ENCODE measurements at regions not wholly inside any gene's neighbourhood (a gene's known extent, or its start where the extent isn't known, plus 50 kb on each side); places are given as distances from the start of the nearest gene placed in this dataset.
"Not testable (repeated sequence)": the region's sequence is repeated elsewhere in the genome, so short reads cannot be mapped to it uniquely, and the experiment has no call there.

DNA sequence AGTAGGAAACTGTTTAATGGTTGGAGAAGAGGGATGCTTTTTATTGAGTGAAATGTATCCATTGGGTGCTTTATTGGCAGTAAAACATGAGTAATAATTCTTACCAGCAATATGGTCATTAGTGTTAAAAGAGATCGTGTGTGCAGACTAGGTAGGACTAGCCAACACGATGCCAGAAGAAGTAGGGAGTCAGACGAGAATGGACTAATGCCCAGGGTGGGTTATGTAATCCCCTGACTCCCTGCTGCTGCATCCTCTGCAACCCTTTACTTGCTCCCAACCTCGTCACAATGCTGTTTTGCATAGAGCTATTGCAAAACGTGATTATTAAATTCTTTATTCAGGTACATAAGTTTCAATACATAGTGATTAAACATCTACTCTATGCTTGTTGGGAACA is 1213.7 kb downstream of the GATA3 start:
- no peak for DNase-seq

DNA sequence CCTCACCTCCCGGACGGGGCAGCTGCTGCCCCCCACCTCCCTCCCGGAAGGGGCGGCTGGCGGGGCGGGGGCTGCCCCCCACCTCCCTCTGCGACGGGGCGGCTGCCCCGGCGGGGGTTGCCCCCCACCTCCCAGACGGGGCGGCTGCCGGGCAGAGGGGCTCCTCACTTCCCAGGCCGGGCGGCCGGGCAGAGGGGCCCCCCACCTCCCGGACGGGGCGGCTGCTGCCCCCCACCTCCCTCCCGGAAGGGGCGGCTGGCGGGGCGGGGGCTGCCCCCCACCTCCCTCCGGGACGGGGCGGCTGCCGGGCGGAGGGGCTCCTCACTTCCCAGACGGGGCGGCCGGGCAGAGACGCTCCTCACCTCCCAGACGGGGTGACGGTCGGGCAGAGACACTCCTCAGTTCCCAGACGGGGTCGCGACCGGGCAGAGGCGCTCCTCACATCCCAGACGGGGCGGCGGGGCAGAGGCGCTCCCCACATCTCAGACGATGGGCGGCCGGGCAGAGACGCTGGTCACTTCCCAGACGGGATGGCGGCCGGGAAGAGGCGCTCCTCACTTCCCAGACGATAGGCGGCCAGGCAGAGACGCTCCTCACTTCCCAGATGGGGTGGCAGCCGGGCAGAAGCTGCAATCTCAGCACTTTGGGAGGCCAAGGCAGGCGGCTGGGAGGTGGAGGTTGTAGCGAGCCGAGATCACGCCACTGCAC is 1218.8 kb downstream of the GATA3 start:
- not testable (repeated sequence) for DNase-seq

DNA sequence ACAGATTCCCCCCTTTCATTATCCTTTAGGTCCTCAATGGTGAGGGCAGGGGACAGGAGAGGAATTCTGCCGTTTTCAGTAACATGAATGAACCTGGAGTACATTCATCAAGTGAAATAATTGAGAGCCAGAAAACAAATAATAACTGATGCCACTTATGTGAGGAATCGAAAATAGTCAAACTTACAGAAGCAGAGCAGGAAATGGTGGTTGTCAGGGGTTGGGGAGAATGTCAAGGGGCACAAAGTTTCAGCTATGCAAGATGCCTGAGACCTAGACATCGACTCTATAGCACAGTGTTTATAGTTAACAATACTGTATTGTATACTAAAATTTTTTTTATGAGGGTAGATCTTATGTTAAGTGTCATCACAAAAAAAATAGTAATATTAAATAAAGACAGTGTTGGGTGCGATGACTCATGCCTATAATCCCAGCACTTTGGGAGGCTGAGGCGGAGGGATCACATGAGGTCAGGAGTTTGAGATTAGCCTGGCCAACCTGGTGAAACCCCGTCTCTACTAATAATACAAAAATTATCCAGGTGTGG is 1219.8 kb downstream of the GATA3 start:
- no peak for DNase-seq

DNA sequence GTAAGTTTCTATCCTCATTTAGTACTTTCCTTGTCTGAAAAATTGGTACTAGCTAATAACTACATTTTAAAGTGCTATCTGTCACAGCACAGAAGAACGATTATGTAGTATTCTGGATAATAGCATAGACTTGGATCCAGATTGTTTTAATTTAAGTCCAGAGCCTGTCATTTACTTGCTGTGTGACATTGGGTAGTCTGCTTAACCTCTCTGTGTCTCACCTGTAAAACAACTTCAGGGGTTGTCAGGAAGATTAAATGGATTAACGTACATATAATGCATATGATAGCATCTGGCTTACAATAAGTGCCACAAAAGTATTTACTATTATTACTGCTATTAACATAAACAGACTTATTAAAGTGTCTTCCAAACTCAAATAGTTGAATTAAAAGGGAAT is 1221.4 kb downstream of the GATA3 start:
- no peak for DNase-seq

DNA sequence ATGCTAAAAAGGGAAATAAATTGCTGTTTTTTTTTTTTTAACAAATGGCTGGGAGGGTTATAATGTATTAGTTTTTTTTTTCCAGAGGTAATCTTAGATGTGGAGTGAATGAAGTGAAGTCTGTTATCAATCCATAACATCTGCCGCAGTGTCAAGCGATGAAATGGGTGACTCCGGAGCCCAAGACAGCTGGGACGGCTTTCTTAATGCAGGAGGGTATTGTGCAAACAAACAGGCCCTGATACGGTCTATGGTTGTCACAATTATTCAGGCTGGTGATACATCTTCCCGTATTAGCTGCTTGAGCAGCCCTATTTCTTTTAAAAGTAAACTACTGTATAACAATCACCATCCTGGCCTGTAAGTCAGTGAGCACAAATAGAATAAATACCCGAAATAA is 1231.2 kb downstream of the GATA3 start:
- DNase-seq: no peak

DNA sequence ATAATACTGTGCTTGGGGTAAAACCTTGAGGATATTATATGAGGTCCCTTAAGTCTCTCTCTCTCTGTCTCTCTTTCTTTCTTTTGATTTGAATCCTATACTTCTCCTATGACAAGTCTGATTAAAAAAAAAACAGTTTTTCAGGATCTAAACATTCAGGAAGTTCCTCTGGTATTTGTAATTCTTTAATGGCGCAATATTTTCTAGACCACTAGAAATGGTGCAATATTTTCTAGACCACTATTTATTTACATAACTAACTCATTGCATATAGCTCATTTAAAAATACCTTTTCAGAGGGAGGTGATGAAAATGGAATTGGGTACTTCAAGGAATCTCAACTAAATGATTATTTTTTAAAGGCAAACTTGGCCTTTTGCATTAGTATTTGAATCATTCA is 1235.3 kb downstream of the GATA3 start:
- no peak for DNase-seq

DNA sequence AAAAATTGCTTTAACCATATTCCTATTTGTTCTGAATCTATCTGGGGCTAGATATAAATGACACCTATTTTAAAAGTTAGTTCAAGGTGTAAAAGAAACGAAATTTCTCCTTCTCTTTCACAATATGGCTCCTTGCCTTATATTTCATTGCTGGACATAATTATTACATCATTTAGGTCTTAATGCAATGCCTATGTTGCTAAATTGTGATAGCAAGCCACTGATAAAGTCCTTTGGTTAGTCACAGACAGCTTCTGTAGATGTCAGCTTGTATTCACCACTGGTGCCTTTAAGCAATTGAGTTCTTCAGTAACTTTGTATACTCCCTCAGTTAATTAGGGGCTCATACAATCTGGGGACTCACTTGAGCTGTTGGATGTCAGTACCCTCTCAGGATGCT is 1236.6 kb downstream of the GATA3 start:
- no peak for DNase-seq

DNA sequence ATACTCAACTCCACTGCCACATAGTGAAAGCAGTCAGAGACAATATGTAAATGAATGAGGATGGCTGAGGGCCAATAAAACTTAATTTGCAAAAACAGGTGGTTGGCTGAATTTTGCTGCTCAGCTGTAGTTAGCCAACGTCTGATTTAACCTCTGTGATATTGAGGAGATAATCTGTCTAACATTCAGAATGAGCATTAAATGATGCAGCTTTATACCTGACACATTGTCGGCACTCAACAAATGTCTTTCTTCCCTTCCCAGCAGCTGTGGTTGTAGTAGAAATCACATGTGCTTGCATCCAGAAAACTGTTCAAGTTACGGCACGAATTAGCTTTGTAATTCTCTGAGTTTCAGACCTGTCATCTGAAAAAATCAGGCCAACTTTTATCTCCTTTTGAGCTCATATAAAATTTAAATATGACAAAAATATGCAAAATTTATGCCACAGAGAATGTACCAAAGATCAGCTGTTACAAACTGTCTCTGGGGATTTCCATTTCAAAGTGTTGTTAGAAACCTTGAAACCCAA is 1239.7 kb downstream of the GATA3 start:
- no peak for DNase-seq

DNA sequence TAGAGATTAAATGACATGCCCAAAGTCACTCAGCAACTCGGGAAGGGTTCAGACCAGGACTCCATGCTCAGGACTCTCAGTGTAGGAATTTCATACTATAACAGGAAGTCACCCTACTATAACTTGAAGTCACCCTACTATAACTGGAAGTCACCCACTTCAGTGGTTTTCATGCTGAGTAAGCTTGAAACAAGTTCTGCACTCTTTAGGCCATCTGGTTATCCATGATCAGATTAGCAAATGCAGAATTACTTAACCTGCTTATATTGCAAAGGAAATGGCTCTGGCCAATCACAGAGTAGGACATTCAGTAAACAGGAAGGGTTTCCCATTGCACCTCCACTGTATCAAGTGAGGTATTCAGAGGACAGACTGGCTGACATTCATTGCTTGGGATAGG is 1240.4 kb downstream of the GATA3 start:
- DNase-seq: no peak

DNA sequence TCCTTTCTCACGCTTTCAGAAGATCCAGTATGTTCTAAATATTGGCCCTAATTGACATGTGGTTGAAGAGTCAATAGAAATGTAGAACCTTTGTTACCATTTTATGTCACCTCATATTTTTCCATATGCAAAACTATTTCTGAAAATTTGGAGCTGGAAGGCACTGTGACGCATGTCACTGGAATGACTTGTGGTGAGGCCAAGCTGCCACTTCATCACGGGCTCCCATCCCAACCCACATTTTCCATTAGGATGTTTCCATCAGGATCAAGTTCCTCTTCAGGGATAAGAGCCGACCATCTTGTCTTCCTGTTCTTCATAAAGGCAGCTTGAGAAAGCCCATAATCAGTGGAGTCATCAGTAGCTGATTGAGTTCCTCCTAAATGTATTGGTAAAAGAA is 1241.7 kb downstream of the GATA3 start:
- DNase-seq: no peak

DNA sequence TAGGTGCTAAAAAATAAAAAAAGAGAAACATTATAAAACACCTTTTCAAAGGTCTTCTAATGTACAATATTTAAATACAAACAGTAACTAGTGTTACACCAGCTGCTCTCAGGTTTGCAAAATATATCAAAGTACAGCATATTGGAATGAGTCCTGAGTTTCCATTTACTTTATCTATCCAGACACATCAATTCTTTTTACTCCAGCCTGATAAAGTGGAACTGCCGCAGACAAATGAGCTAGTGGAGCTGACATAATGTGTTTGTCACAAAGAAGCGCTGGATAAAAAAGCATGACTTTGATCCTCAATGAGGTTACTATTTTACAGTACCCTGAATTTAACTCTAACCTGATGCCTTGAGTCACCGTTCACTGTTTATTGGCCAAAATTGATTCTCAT is 1243.1 kb downstream of the GATA3 start:
- no peak for DNase-seq

DNA sequence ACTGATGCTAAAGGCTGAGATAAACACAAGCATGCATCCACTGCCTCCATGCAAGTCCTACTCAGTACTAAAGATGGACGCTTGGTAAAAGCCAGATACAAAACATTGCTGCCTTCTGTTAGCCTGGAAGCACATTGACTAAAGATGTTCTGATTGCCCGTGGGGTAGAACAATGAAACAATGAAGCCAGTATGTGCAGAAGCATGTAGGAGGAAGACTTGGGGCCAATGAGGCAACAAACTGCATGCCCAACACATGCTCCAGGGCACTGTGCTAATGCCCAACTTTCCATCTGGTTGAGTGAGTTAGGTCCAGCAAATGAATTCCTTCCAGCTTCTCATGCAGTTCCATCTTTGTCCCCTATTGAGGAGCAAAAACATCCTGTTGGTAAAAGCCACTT is 1245.5 kb downstream of the GATA3 start:
- DNase-seq: no peak

DNA sequence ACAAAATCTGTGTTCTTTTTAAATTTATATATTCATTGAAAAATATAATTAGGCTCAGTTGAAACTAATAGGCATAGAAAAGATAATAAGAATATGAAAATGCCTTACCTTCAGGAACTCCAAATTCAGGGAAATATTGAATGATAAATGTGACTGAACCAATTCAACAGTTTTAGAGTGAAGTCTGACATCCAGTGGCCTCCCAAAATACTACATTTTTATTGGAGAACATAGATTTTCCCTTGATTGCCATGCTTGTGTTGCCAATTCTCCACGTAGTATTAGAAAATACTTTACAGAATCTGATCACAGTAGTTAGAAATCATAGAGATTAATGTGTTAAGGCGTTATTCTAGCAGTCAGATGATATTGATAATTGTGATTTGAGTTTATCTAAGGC is 1246.7 kb downstream of the GATA3 start:
- no peak for DNase-seq

DNA sequence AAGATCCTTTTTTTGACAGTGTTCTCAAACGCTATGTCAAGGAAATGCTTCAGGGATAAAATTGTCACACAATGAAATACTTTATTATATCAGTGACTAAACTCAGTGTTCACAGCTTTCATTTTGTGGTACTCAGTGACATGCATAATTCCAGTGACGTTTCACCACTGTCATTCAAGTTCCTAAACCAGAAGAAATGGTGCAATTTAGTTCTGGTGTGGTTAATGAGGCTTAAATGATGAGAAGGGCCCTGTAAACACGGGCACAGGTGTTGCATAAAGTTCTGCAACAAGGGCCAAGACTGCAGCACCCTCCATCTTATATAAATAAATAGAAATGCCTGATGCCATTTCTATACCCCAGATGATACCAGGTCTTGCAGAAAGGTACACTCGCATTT is 1247.1 kb downstream of the GATA3 start:
- no peak for DNase-seq

DNA sequence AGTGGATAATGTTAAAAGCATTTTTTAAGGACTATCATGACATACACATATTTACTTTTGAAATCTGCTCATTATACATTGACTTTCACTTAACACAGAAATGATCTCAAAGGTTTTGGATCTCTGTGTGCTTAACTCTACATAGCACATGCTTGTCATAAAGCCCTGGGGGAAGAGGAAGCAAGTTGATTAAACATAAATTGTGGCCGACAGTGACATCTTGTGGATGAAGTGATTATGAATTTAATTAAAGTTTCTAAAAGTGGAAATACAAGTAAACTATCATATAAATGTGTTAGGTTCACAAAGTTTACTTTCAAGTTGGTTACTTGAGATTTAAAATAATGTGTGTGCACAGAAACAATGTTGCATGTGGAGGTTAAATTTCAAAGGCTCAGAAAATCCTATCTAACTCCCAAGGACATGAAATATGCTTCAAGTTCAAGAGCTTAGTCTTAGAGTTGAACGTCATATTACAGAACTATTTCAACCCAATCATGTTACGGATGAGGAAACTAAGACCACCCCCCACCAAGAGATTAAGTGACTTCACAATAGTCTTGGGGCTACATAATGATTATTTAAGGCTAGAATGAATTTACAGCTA is 1247.8 kb downstream of the GATA3 start:
- no peak for DNase-seq

DNA sequence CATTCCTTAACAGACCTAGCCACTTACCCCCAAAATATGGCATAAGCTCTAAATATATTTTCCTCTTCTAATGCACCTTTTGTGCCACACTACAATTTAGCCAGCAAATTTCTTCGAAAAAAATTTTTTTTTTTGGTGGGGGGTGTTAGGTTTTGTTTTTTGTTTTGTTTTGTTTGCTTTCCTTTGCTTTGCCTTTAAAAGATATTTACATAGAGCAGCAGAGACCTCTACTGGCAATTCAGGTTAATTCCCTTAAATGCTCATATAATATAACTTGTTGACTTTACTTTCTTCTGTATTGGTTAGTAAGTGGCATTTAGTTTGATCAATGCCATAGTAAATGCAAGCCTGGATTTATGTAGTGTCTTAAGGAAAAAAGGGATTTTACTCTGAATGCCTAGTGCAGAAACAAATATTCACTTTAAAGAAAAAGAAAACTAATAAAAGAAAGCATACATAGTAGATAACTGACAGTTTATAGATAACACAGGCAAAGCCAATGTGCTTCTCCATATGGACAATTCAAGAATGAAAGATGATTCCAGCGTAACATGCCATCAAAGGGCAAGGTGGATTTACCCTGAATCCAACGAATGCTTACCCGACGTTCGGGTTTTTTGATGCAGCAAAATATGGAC is 1250.6 kb downstream of the GATA3 start:
- DNase-seq: peak; percentile 6

DNA sequence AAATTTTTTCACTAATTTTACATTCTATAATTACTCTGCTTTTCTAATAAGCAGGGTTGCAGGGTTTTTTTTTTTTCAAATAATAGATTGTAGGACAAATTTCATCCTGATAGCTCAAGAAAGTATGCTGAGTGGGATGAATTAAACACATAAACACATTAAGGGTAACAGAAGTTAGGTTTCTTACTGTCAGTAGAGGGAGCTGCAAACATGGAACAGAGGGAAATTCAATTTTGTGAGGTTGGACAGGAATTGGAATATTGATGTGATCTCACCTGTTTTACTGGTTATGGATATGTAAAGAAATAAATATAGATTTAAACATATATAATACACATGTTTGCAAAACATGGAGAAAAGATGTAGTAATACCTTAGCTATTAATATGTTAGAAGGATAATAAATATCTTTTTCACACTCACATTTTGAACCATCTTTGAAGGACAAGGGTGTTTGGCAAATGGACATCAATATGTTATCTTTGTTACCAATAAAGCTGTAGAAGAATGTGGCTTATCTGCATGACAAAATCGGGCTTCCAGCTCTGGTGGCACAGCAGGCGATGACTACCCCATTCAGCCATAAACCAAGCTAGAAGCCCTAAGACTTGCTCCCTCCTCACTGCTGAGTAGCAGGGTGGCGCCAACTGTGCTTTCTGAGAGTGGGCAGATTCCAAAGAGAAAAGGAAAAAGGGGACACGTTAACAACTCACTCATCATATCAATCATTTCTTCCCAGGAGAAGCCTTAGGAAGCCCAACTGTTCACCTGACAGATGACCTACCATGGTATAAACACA is 1257.4 kb downstream of the GATA3 start:
- no peak for DNase-seq

DNA sequence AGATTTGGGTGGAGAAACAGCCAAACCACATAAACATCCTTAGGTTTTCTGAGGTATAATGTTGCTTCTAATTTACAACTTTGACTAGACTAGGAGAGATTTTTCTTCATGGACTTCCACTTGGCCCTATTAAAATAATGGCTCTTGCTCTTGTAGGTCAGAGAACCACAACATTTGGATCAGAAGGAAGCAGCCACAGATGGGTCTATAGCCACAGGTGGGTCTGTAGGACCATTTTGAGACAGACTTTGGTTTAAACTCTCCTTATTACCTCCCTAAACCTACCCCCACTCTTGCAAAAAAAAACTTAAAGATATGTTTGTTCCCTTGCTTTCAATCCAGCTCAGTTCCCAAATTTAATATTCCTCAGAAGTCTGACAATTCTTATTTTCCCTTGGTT is 1260.8 kb downstream of the GATA3 start:
- DNase-seq: no peak

DNA sequence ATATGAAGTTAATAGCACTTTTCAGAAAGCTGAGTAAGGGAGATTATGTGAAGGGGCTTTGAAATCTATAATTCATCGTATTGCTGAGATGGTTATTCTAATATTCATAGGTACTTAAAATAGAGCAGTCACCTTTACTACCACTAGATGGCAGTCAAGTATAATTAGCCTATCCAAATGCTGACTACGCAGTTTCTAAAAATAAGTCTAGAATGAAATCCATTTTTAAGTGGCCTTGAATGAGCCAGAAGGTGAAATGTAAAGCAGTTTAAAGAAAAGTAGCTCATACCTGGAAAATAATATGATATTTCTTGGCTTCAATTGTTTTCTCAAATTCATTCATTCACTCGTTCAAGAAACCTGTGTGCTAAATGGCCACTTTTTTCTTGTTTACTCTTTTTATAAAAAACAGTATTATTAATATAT is 1277.1 kb downstream of the GATA3 start:
- DNase-seq: peak; percentile 8

DNA sequence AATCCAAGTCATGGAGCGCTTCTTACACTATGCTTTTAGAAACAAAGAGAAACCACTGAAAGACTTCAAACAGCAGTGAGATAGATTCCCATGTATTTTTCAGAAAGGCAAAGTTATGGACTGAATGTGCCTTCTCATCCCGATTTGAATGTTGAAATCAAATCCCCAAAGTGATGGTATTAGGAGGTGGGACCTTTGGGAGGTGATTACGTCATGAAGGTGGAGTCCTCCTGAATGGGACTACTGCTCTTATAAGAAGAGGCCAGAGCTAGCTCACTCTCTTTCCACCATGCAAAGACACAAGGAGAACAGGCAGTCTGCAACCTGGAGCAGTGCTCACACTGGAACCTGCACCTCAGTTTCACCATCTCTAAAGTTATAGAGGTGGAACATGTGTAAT is 1279.8 kb downstream of the GATA3 start:
- DNase-seq: no peak

DNA sequence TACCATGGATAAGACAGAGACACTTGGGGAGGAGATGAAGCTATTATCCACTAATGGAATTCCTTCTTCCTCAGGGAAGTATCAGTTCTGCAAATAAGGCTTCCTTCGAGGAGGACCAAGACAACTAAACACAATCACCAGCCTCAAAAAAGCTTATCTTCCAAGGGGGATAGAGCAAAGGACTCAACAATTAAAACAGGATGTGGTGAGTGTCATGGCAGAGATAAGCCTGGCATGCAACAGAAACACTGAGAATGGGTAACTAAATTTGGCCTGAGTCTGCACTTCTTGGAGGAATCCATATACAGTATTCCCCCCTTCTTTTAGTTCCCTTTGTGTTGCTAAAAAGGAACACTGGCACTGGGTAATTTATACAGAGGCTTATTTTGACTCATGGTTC is 1285.2 kb downstream of the GATA3 start:
- no peak for DNase-seq

DNA sequence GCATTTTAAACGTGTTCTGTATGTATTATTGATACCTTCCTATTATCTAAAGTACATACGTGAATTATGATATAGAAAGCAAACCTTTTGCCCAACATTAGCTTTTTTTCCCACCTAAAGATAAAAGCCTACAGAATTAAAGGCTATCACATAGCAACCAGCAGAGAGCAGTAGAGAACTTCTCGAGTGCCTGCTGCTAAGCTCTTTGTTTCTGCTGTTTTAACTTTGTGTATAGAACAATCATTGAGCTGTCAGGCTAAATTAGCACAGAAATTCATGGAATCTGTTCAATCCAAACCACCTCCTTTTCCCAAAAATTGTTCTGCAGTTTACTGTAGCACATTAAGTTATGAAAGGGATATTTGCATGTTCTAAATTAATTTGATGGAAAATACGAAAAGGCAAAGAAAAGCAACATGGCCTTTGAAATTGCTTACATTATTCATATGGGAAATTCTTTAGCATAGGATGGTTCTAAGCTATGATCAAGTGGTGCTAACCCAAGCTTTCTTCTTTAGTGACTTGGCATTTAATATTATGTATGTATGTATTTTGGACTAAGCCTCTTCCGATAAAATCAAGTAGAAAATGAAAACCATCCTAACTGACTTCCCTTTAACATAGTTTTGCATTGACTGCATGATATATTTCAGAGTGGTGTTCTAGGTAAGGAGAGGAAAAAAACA is 1288.5 kb downstream of the GATA3 start:
- DNase-seq: peak; percentile 3

DNA sequence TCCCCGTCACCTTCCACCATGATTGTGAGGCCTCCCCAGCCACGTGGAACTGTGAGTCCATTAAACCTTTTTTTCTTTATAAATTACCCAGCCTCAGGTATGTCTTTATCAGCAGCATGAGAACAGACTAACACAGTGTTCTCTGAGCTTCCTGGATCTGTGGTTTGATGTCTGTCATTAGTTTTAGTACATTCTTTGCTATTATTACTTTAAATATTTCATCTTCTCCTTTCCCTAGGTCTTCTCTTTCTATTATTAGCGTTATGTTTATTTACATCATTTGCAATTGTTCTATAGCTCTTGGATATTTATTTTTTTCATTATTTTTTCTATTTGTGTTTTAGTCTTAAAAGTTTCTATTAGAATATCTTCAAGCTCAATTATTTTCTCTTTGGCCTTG is 1293.4 kb downstream of the GATA3 start:
- DNase-seq: not testable (repeated sequence)
